ENCODE measurements at regions not wholly inside any gene's neighbourhood (a gene's known extent, or its start where the extent isn't known, plus 50 kb on each side); places are given as distances from the start of the nearest gene placed in this dataset.
"Not testable (repeated sequence)": the region's sequence is repeated elsewhere in the genome, so short reads cannot be mapped to it uniquely, and the experiment has no call there.

DNA sequence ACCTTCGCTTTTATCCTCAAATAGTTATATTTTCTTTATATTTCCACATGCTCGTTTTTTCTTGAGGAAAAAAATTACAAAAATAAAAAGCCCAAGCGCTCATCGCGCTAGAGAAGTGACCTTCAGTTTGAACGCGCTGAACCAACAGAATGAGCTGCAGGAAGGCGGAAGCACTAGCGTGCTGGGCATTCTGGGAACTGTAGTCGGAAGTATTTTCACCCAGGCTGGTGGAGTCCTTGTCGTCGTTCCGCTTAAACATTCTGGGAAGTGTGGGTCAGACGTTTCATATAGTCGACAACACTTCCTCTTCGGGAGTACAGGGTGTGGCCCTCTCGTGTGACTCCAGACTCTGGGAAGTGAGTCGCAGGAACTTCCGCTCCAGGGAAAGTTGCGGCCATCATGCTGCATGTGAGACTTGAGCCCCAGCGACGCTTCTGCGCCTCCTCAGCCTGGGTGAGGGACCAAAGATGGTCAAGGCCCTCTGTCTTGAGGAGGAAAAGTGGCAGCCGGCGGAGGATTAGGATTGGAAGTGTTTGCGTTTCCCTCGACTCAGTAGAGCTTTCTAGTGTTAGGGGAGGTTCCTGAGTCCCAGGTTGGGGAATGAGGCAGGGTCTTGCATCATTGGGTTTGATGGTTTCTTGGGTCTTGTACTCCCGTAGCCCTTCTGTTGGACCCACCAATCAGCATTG lies 84.1 kb upstream of the GPR39 start:
- DNase-seq: not testable (repeated sequence)

DNA sequence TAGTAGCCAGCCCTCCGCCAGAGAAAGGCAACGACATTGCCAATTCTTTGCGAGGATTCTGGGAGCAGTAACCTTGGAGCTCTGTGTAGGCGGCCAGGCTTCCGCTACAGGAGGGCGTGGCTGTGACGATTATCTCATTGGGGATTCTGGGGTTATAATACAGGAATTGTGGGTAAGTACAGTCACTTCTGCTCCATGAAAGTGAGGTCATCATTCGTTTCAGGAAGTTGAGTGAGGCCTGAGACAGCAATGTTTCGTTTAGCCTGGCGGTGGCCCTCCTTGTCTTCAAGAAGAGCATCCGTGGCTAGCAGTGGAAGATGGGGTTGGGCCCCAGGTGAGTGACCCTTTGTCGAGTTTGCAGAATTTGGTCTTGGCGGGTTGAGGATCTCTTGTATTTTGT lies 79.5 kb upstream of the GPR39 start:
- DNase-seq: not testable (repeated sequence)

DNA sequence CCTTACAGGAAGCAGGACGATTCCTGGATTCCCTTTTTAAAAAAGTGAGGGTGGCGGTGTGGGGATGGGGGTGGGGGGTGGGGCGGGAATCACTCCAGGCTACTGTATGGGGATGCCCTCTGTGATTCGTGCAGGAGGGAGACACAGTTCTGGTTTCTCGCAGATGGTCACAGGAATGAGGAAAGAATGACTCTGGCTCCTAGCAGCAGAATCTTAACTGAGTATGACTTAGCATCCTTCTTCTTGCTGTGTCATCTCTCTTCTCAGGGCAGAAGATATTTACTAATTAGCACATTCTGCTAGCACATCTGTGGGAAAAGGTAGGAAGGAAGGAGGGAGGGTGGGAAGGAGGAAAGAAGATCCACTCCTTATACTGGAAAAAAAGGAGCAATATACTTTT lies 78.8 kb upstream of the GPR39 start:
- not testable (repeated sequence) for DNase-seq

DNA sequence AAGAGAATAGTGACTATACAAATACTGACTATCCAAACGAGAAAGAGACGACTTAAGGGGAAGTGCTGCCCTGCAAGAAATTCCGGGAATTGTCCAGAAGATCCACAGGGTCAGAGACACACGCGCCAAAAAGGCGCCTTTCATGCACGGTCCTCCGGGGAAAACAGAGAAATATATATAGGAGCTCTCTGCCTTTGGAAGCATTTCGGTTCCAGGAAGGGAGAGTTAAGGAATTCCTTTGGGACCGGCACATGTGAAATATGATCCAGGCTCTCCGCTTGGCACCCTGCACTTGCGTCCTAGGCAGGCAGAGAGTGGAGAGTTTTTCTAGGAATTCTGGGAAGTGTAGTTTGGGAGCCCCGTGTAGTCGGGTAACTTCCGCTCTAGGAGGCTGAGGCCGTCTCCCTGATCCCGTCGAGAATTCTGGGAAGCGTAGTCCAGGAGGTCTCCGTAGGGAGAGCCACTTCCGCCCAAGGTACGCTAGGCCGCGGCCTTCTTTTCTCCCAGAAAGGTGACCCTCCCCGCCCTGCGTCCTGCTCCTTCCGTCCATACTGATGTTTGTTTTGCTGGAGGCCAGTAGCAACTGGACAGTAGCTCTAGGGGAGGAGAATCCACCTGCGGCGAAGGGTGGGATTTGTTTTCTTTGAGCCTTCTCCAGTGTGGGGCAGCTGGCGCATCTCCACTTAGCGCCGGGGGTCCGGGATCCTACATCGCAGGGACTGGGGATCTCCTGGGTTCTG lies 69.4 kb upstream of the GPR39 start:
- DNase-seq: not testable (repeated sequence)

DNA sequence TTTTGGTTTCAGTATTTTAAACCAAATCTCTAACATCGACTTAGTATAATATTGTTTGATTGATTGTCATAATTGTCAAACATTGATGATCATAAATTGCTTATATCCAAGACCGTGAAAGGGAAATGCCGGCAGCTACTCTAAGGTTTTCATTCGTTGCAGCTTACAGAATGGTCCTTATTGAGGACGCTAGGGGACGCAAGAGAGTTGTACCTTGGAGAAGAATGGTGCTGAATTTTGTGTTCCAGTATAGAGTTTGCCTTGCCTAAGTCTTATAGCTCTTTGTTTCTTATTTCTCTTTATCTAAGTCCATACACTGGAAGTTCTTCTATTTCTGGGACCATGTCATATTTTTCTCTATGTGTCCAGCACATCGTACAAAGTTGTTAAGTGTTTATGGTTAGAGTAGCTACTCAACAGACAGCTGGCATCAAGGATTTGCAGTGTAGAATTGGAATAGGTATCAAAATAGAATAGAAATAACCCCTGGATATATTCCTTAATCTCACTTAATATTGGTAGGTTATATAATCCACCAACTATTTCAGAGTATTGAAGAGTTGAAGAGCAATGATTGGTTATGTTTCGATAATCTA lies 67.4 kb upstream of the GPR39 start:
- DNase-seq: peak; percentile 6

DNA sequence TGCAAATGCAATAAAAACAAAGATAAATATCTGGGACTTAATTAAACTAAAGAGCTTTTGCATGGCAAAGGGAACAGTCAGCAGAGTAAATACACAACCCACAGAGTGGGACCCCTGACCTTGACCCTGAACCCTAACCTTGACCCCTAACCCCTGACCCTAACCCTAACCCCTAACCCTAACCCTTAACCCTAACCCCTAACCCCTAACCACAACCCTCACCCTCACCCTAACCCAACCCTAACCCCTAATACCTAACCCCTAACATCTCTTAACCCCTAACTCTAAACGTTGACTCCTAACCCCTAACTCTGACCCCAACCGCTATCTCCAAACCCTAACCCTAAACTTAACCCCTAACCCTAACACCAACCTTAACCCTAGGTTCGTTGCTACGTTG lies 64.9 kb upstream of the GPR39 start:
- DNase-seq: not testable (repeated sequence)

DNA sequence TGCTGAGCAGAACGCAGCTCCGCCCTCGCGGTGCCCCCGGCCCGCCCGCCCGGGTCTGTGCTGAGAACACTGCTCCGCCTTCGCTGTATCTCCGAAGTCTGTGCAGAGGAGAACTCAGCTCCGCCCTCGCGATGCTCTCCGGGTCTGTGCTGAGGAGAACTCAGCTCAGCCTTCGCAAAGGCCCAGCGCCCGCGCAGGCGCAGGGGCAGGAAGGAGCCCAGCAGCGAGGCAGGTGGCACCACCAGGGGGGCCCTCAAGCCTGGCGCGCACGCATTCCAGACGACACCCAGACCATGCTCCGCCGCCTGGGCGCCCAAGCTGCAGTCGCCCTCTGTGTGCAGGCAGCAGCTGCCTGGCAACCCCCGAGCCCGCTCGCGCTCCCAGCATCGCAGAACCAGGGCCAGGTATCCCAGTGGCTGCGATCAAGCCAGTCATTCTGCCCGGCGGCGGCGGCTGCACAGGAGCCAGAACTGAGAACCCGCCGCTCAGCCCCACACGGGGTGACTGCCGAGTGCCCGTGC lies 64.1 kb upstream of the GPR39 start:
- not testable (repeated sequence) for DNase-seq

DNA sequence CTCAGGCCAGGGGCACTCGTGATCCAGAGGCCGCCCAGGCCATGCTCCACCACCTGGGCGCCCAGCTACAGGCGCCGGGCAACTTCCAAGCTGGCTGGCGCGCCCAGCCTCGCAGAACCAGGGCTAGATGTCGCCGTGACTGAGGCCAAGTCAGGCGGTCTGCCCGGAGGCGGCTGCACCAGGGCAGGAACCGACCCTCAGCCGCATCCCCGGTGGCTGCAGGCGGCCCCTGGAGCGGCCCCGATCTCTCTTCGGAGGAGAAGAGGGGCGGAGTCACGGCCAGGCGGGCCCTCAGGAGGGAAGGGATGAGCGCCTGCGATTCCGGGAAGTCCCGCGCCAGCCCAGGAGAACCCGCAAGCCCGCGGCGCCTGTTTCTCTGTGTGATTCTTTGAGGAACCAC lies 63.2 kb upstream of the GPR39 start:
- not testable (repeated sequence) for DNase-seq

DNA sequence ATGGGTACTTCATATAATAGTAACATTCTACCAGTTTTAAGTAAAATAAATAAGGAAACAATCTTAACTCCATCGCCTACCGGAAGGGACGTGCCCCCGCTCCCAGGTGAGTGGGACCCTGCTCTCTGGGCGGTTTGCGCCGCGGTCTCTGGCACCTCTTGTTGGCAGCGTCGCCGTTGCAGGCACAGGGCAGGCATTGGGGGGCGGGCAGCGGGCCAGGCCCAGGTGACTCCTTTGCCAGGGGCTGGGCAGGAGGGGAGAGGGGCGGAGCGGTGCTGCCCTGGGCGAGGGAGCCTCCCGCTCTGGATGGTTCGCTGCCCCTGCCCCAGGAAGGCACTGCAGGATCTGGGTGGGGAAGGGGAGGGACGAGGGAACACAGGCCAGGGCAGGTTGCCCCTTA lies 55.6 kb upstream of the GPR39 start:
- DNase-seq: not testable (repeated sequence)

DNA sequence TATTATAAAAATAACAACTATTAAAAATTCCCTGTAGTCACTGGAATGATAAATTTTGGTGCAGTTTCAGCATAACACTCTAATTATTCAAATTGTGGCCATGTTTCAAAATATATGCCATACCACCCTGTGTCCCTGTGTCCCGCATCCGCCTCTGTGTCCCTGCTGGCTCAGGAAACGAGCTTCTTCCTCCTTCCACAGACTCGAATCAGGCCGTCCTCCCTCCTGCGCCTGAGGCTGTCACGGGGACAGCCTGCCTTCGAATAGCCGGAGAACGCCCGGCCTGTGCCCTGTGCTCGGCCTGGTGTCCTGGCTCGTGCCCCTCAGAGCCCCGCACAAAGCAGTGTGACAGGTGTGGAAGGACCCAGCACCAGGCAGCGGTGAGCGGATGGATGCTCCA lies 55.1 kb upstream of the GPR39 start:
- DNase-seq: not testable (repeated sequence)

DNA sequence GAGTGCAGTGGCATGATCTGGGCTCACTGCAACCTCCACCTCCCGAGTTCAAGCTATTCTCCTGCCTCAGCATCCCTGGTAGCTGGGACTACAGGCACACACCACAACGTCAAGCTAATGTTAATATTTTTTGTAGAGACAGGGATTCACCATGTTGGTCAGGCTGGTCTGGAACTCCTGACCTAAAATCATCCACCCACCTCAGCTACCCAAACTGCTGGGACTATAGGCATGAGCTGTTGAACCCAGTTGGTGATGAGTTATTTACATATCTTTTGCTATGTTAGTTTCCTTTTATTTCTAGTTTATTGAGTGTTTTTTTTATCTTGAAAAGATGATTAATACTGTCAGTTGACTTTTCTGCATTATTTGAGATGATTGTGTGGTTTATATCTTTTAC lies 53.3 kb upstream of the GPR39 start:
- not testable (repeated sequence) for DNase-seq

DNA sequence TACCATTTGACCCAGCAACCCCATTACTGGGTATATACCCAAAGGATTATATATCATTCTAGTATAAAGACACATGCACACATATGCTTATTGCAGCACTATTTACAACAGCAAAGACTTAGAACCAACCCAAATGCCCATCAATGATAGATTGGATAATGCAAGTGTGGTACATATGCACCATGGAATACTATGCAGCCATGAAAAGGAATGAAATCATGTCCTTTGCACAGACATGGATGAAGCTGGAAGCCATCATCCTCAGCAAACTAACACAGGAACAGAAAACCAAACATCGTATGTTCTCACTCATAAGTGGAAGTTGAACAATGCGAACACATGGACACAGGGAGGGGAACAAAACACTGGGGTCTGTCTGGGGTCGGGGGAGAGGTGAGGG lies 50.6 kb upstream of the GPR39 start:
- not testable (repeated sequence) for DNase-seq

DNA sequence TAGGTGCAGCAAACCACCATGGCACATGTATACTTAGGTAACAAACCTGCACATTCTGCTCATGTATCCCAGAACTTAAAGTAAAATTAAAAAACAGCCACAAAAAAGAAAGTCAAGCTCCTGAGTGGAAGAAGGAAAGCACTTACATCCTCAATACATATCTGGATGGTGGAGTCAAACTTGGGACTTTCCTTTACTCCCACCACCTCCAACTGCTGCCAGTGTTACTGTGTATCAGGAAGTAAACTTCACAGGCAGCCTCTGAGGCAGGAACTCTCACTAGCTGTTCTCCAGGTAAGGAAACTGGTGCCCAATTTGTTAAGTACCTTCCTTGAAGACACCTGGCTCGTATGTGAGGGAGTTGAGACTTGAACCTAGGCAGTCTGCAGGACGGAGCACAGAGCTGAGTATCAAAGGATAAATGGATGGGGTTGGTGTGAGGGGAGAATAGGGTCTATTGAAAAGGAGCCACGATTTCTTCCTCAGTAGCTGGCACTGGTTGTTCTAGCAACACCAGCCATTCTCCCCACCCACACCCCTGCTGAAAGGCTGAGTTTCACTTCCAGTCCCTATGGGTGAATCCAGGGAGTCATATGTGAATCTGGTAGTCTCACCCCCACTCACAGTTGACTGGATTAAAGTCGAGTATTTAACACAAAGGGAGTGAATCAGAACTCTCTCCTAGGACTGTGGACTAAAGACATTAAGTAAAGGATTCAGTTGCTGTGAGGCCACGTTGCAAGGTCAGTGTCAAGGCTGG lies 50.0 kb upstream of the GPR39 start:
- DNase-seq: no peak

All from activated CD4-positive, alpha-beta T cell treated with anti-CD3 and anti-CD28 coated beads, Interleukin-10, Interleukin-2, amounts not matched to agents 100 ng/mL and 50 ng/mL, durations not matched to agents 16 hours and 8 hours (primary cell).